ENCODE measurements at regions not wholly inside any gene's neighbourhood (a gene's known extent, or its start where the extent isn't known, plus 50 kb on each side); places are given as distances from the start of the nearest gene placed in this dataset.

GRCh38 chr1:213585402-213585801 is 402.4 kb upstream of the PROX1 start:
- Histone ChIP-seq H3K27me3 (no peaks in the 10 kb centered on the region), H3K4me1 (peaks cover 0 to 32% (median 19%) of the 10 kb centered on the region in 4 donors), H3K4me3 (no peak overlapping the region), H3K36me3 (no peaks in the 10 kb centered on the region), H3K27ac (peak overlapping the region; percentile 34 to 61 (median 46)), H3K9me3 (no peaks in the 10 kb centered on the region)
- WGBS, 2 donors (ENCODE audit: low coverage in 1 of 2): 50% methylated on average over 2 of the region's 2 CpGs; no CpG with 5 or more reads in 1 of the 2 donors
- intact Hi-C loops (cut with DNase I; ENCODE audit: low total_unique reads): no loop called here
- DNase-seq: peak; percentile 52
- peak in 1 of 3 donors; percentile 50 for TF ChIP-seq POLR2AphosphoS5 (IDR thresholded peaks at IDR 0.05)
- TF ChIP-seq POLR2A (IDR thresholded peaks at IDR 0.05): no peak
- in situ Hi-C loops (cut with MboI; ENCODE audit: low pct_ligation_motif_present in 1 of 4, low pct_unique_long_range_greater_than_20kb in 1 of 4, low sequenced_read_pairs in 3 of 4): no loop called here

- Histone ChIP-seq H3K4me1 (peaks cover 0 to 32% (median 19%) of the 10 kb centered on the region in 4 donors), H3K36me3 (no peaks in the 10 kb centered on the region), H3K27ac (peak overlapping the region in 3 of 4 donors; percentile 34 to 61 (median 50)), H3K4me3 (no peak overlapping the region), H3K9me3 (no peaks in the 10 kb centered on the region), H3K27me3 (no peaks in the 10 kb centered on the region)
- no peak for DNase-seq
- in situ Hi-C loops (cut with MboI; ENCODE audit: low pct_ligation_motif_present in 1 of 4, low pct_unique_long_range_greater_than_20kb in 1 of 4, low sequenced_read_pairs in 3 of 4) (no loop called here), intact Hi-C loops (cut with DNase I; ENCODE audit: low total_unique reads) (no loop called here)
- TF ChIP-seq POLR2A (IDR thresholded peaks at IDR 0.05) (no peak), CTCF (IDR thresholded peaks at IDR 0.05) (no peak), POLR2AphosphoS5 (IDR thresholded peaks at IDR 0.05) (no peak), EP300 (IDR thresholded peaks at IDR 0.05; ENCODE audit: low read depth) (no peak)
- 25 to 32% methylated on average over 6 of the region's 6 CpGs for WGBS, 2 donors (ENCODE audit: low coverage in 1 of 2)
Observed at GRCh38 chr1:213585959-213586586, 401.7 kb upstream of the PROX1 start.

GRCh38 chr1:213586587-213586972 is 401.2 kb upstream of the PROX1 start:
- in situ Hi-C loops (cut with MboI; ENCODE audit: low pct_ligation_motif_present in 1 of 4, low pct_unique_long_range_greater_than_20kb in 1 of 4, low sequenced_read_pairs in 3 of 4): no loop called here
- TF ChIP-seq EP300 (IDR thresholded peaks at IDR 0.05; ENCODE audit: low read depth) (no peak), POLR2AphosphoS5 (IDR thresholded peaks at IDR 0.05) (no peak), POLR2A (IDR thresholded peaks at IDR 0.05) (no peak), CTCF (IDR thresholded peaks at IDR 0.05) (no peak)

GRCh38 chr1:213596729-213597128 is 391.0 kb upstream of the PROX1 start:
- Histone ChIP-seq H3K4me3 (no peak overlapping the region), H3K9me3 (no peaks in the 10 kb centered on the region), H3K27ac (no peak overlapping the region), H3K4me1 (no peaks in the 10 kb centered on the region), H3K27me3 (no peaks in the 10 kb centered on the region), H3K36me3 (no peaks in the 10 kb centered on the region)
- WGBS, 2 donors (ENCODE audit: low coverage in 1 of 2): 85 to 87% methylated on average over 5 to 7 of the region's 7 CpGs
- TF ChIP-seq POLR2A (IDR thresholded peaks at IDR 0.05) (no peak), POLR2AphosphoS5 (IDR thresholded peaks at IDR 0.05) (no peak), EP300 (IDR thresholded peaks at IDR 0.05; ENCODE audit: low read depth) (no peak), CTCF (IDR thresholded peaks at IDR 0.05) (no peak)
- no peak for DNase-seq
- in situ Hi-C loops (cut with MboI; ENCODE audit: low pct_ligation_motif_present in 1 of 4, low pct_unique_long_range_greater_than_20kb in 1 of 4, low sequenced_read_pairs in 3 of 4): no loop called here
- intact Hi-C loops (cut with DNase I; ENCODE audit: low total_unique reads): no loop called here

More at GRCh38 chr1:213586587-213586972, 401.2 kb upstream of the PROX1 start:
- no peak overlapping the region for H3K4me3 ChIP-seq
- no peaks in the 10 kb centered on the region for H3K9me3 ChIP-seq
- H3K27ac ChIP-seq: peak overlapping the region in 2 of 4 donors; percentile 34 to 50
- no peak for DNase-seq
- H3K36me3 ChIP-seq: no peaks in the 10 kb centered on the region
- WGBS, 2 donors (ENCODE audit: low coverage in 1 of 2): 91% methylated on average over 1 of the region's 1 CpG; no CpG with 5 or more reads in 1 of the 2 donors
- no peaks in the 10 kb centered on the region for H3K27me3 ChIP-seq
- peaks cover 0 to 32% (median 19%) of the 10 kb centered on the region in 4 donors for H3K4me1 ChIP-seq
- intact Hi-C loops (cut with DNase I; ENCODE audit: low total_unique reads): no loop called here
